ENCODE measurements at regions not wholly inside any gene's neighbourhood (a gene's known extent, or its start where the extent isn't known, plus 50 kb on each side); places are given as distances from the start of the nearest gene placed in this dataset.

- H2BK15ac ChIP-seq (ENCODE audit: low read depth, poor library complexity, severe bottlenecking), result no peak overlapping the region
- no peak overlapping the region for H4K8ac ChIP-seq (ENCODE audit: low read length)
- no peaks in the 10 kb centered on the region for H3K36me3 ChIP-seq (ENCODE audit: control insufficient read depth in 1 of 2, insufficient read depth in 2 of 2, low read depth in 1 of 2, low read length in 2 of 2)
- no peak overlapping the region for H3K18ac ChIP-seq (ENCODE audit: low read depth in 1 of 2, low read length in 2 of 2)
- no peaks in the 10 kb centered on the region for H3K4me1 ChIP-seq (ENCODE audit: control insufficient read depth, insufficient read depth, low read depth, low read length)
- H2AFZ ChIP-seq (ENCODE audit: low read depth, low read length), result no peak overlapping the region
- H3K9me3 ChIP-seq (ENCODE audit: control insufficient read depth, low read length), result no peaks in the 10 kb centered on the region
- H3K9ac ChIP-seq (ENCODE audit: low read length), result no peak overlapping the region
- H2BK120ac ChIP-seq (ENCODE audit: low read depth, low read length), result no peak overlapping the region
- no peaks in the 10 kb centered on the region for H3K27me3 ChIP-seq (ENCODE audit: control insufficient read depth in 1 of 2, insufficient read depth in 1 of 2, low read length in 2 of 2)
- H2AK5ac ChIP-seq (ENCODE audit: low read length, severe bottlenecking), result no peak overlapping the region
- H2BK12ac ChIP-seq (ENCODE audit: low read length in 2 of 2), result no peak overlapping the region
- no peak overlapping the region for H3K4ac ChIP-seq (ENCODE audit: low read depth in 1 of 2, low read length in 2 of 2)
- no peak overlapping the region for H3K4me3 ChIP-seq (ENCODE audit: insufficient read depth in 1 of 2, low read depth in 1 of 2, low read length in 2 of 2)
- H3K23ac ChIP-seq (ENCODE audit: low read length in 2 of 2), result no peak overlapping the region
- no peak overlapping the region for H2BK5ac ChIP-seq (ENCODE audit: low read depth, low read length, poor library complexity, severe bottlenecking)
- H3K14ac ChIP-seq (ENCODE audit: low read length in 2 of 2), result no peak overlapping the region
- no peak overlapping the region for H3K4me2 ChIP-seq (ENCODE audit: low read length, poor library complexity, severe bottlenecking)
- no peaks in the 10 kb centered on the region for H3K79me1 ChIP-seq (replicated peaks; ENCODE audit: low read length, poor library complexity, severe bottlenecking)
- no peak overlapping the region for H4K91ac ChIP-seq (ENCODE audit: low read length)
- no peak for DNase-seq
- no peak overlapping the region for H3K27ac ChIP-seq (ENCODE audit: low read length, poor library complexity, severe bottlenecking)
Measured at GRCh38 chr9:102085548-102085947, 347.1 kb upstream of the GRIN3A start.

GRCh38 chr9:102072059-102072764 is 333.8 kb upstream of the GRIN3A start:
- Histone ChIP-seq H2AFZ (ENCODE audit: low read depth, low read length) (no peak overlapping the region), H3K27me3 (ENCODE audit: control insufficient read depth in 1 of 2, insufficient read depth in 1 of 2, low read length in 2 of 2) (no peaks in the 10 kb centered on the region), H2BK120ac (ENCODE audit: low read depth, low read length) (no peak overlapping the region), H2BK12ac (ENCODE audit: low read length in 2 of 2) (no peak overlapping the region), H3K79me1 (replicated peaks; ENCODE audit: low read length, poor library complexity, severe bottlenecking) (no peaks in the 10 kb centered on the region), H2BK15ac (ENCODE audit: low read depth, poor library complexity, severe bottlenecking) (no peak overlapping the region), H3K36me3 (ENCODE audit: control insufficient read depth in 1 of 2, insufficient read depth in 2 of 2, low read depth in 1 of 2, low read length in 2 of 2) (no peaks in the 10 kb centered on the region), H3K4ac (ENCODE audit: low read depth in 1 of 2, low read length in 2 of 2) (no peak overlapping the region), H4K91ac (ENCODE audit: low read length) (no peak overlapping the region), H3K4me2 (ENCODE audit: low read length, poor library complexity, severe bottlenecking) (no peak overlapping the region), H3K4me3 (ENCODE audit: insufficient read depth in 1 of 2, low read depth in 1 of 2, low read length in 2 of 2) (no peak overlapping the region), H3K9me3 (ENCODE audit: control insufficient read depth, low read length) (peaks cover 8% of the 10 kb centered on the region), H3K18ac (ENCODE audit: low read depth in 1 of 2, low read length in 2 of 2) (no peak overlapping the region), H3K14ac (ENCODE audit: low read length in 2 of 2) (no peak overlapping the region), H3K9ac (ENCODE audit: low read length) (no peak overlapping the region), H2BK5ac (ENCODE audit: low read depth, low read length, poor library complexity, severe bottlenecking) (no peak overlapping the region), H3K27ac (ENCODE audit: low read length, poor library complexity, severe bottlenecking) (no peak overlapping the region), H3K4me1 (ENCODE audit: control insufficient read depth, insufficient read depth, low read depth, low read length) (no peaks in the 10 kb centered on the region), H3K23ac (ENCODE audit: low read length in 2 of 2) (no peak overlapping the region), H4K8ac (ENCODE audit: low read length) (no peak overlapping the region), H2AK5ac (ENCODE audit: low read length, severe bottlenecking) (no peak overlapping the region)
- DNase-seq, result no peak
- 56% methylated on average over 9 of the region's 9 CpGs for WGBS

GRCh38 chr9:102069969-102070368 is 331.5 kb upstream of the GRIN3A start:
- Histone ChIP-seq H2BK12ac (ENCODE audit: low read length in 2 of 2) (no peak overlapping the region), H2BK15ac (ENCODE audit: low read depth, poor library complexity, severe bottlenecking) (no peak overlapping the region), H3K9ac (ENCODE audit: low read length) (no peak overlapping the region), H3K14ac (ENCODE audit: low read length in 2 of 2) (no peak overlapping the region), H2AFZ (ENCODE audit: low read depth, low read length) (no peak overlapping the region), H3K4ac (ENCODE audit: low read depth in 1 of 2, low read length in 2 of 2) (no peak overlapping the region), H3K36me3 (ENCODE audit: control insufficient read depth in 1 of 2, insufficient read depth in 2 of 2, low read depth in 1 of 2, low read length in 2 of 2) (no peaks in the 10 kb centered on the region), H2BK5ac (ENCODE audit: low read depth, low read length, poor library complexity, severe bottlenecking) (no peak overlapping the region), H3K18ac (ENCODE audit: low read depth in 1 of 2, low read length in 2 of 2) (no peak overlapping the region), H3K23ac (ENCODE audit: low read length in 2 of 2) (no peak overlapping the region), H2AK5ac (ENCODE audit: low read length, severe bottlenecking) (no peak overlapping the region), H3K27ac (ENCODE audit: low read length, poor library complexity, severe bottlenecking) (no peak overlapping the region), H3K4me2 (ENCODE audit: low read length, poor library complexity, severe bottlenecking) (no peak overlapping the region), H3K4me1 (ENCODE audit: control insufficient read depth, insufficient read depth, low read depth, low read length) (no peaks in the 10 kb centered on the region), H3K4me3 (ENCODE audit: insufficient read depth in 1 of 2, low read depth in 1 of 2, low read length in 2 of 2) (no peak overlapping the region), H3K9me3 (ENCODE audit: control insufficient read depth, low read length) (peaks cover 15% of the 10 kb centered on the region), H2BK120ac (ENCODE audit: low read depth, low read length) (no peak overlapping the region), H4K8ac (ENCODE audit: low read length) (no peak overlapping the region), H3K79me1 (replicated peaks; ENCODE audit: low read length, poor library complexity, severe bottlenecking) (no peaks in the 10 kb centered on the region), H3K27me3 (ENCODE audit: control insufficient read depth in 1 of 2, insufficient read depth in 1 of 2, low read length in 2 of 2) (no peaks in the 10 kb centered on the region), H4K91ac (ENCODE audit: low read length) (no peak overlapping the region)
- WGBS, result 80% methylated on average over 1 of the region's 1 CpG
- DNase-seq, result no peak

- H3K4me3 ChIP-seq (ENCODE audit: insufficient read depth in 1 of 2, low read depth in 1 of 2, low read length in 2 of 2), result no peak overlapping the region
- no peak overlapping the region for H3K4me2 ChIP-seq (ENCODE audit: low read length, poor library complexity, severe bottlenecking)
- H3K4me1 ChIP-seq (ENCODE audit: control insufficient read depth, insufficient read depth, low read depth, low read length), result no peaks in the 10 kb centered on the region
- WGBS, result 67% methylated on average over 1 of the region's 2 CpGs
- H3K27ac ChIP-seq (ENCODE audit: low read length, poor library complexity, severe bottlenecking), result no peak overlapping the region
- H3K14ac ChIP-seq (ENCODE audit: low read length in 2 of 2), result no peak overlapping the region
- H3K23ac ChIP-seq (ENCODE audit: low read length in 2 of 2), result no peak overlapping the region
- no peak overlapping the region for H2AK5ac ChIP-seq (ENCODE audit: low read length, severe bottlenecking)
- H2BK12ac ChIP-seq (ENCODE audit: low read length in 2 of 2), result no peak overlapping the region
- H4K91ac ChIP-seq (ENCODE audit: low read length), result no peak overlapping the region
- no peak overlapping the region for H2AFZ ChIP-seq (ENCODE audit: low read depth, low read length)
- H4K8ac ChIP-seq (ENCODE audit: low read length), result no peak overlapping the region
- no peaks in the 10 kb centered on the region for H3K36me3 ChIP-seq (ENCODE audit: control insufficient read depth in 1 of 2, insufficient read depth in 2 of 2, low read depth in 1 of 2, low read length in 2 of 2)
- no peak overlapping the region for H2BK120ac ChIP-seq (ENCODE audit: low read depth, low read length)
- no peak overlapping the region for H3K9ac ChIP-seq (ENCODE audit: low read length)
- no peak overlapping the region for H3K18ac ChIP-seq (ENCODE audit: low read depth in 1 of 2, low read length in 2 of 2)
- no peak overlapping the region for H2BK5ac ChIP-seq (ENCODE audit: low read depth, low read length, poor library complexity, severe bottlenecking)
- H2BK15ac ChIP-seq (ENCODE audit: low read depth, poor library complexity, severe bottlenecking), result no peak overlapping the region
- no peak for DNase-seq
- H3K79me1 ChIP-seq (replicated peaks; ENCODE audit: low read length, poor library complexity, severe bottlenecking), result no peaks in the 10 kb centered on the region
- H3K9me3 ChIP-seq (ENCODE audit: control insufficient read depth, low read length), result no peaks in the 10 kb centered on the region
- H3K4ac ChIP-seq (ENCODE audit: low read depth in 1 of 2, low read length in 2 of 2), result no peak overlapping the region
- no peaks in the 10 kb centered on the region for H3K27me3 ChIP-seq (ENCODE audit: control insufficient read depth in 1 of 2, insufficient read depth in 1 of 2, low read length in 2 of 2)
Measured at GRCh38 chr9:102054811-102055210, 316.4 kb upstream of the GRIN3A start.
